Hippocampal formation (tissue), 2 donors: ENCODE measurements at regions not wholly inside any gene's neighbourhood (a gene's known extent, or its start where the extent isn't known, plus 50 kb on each side); places are given as distances from the start of the nearest gene placed in this dataset.
"Not testable (repeated sequence)": the region's sequence is repeated elsewhere in the genome, so short reads cannot be mapped to it uniquely, and the experiment has no call there.

ENCODE experiments used
- DNase-seq, 2 donors: peaks; one replicate each; lab custom pipeline; 2025; lab: John Stamatoyannopoulos, UW

DNA sequence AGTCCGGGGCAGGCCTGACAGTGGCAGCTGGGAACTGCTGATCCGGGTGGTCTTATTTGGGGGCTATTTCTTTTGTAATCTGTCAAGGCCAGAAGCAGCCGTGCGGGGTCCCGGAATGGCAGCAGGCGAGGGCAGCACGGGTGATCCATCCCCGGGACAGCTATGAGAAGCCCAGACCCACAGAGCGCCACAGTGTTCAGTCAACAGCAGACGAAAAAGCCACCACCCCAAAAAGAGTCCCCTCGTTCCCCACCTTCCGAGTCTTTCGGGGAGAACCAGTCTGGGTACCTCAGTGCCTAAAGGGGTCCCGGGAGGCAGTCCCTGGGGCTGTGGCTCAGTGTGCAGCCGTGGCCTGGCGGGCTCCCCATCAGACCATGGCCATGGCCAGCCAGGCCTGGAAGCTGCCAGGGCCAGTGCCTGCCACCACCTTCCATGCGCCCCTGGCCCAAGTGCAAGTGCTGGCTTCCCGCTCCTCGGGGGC, 125.1 kb upstream of the KCTD7 start:
- no peak for DNase-seq

- no peak for DNase-seq
These were observed 124.5 kb upstream of the KCTD7 start for GRCh38 chr7:66504131-66504530.

GRCh38 chr7:66505009-66505408, 123.7 kb upstream of the KCTD7 start:
- DNase-seq, result no peak

GRCh38 chr7:66505531-66506451, 122.9 kb upstream of the KCTD7 start:
- no peak for DNase-seq

GRCh38 chr7:66506703-66507102, 122.0 kb upstream of the KCTD7 start:
- DNase-seq, result not testable (repeated sequence)

GRCh38 chr7:66507764-66508296, 120.9 kb upstream of the KCTD7 start:
- DNase-seq, result no peak

- DNase-seq, result no peak
These were observed 120.2 kb upstream of the KCTD7 start for GRCh38 chr7:66508431-66508830.

GRCh38 chr7:66514050-66514449, 114.6 kb upstream of the KCTD7 start:
- no peak for DNase-seq

GRCh38 chr7:66517212-66517909, 111.3 kb upstream of the KCTD7 start:
- no peak for DNase-seq

GRCh38 chr7:66518151-66518691, 110.5 kb upstream of the KCTD7 start:
- DNase-seq, result no peak

DNA sequence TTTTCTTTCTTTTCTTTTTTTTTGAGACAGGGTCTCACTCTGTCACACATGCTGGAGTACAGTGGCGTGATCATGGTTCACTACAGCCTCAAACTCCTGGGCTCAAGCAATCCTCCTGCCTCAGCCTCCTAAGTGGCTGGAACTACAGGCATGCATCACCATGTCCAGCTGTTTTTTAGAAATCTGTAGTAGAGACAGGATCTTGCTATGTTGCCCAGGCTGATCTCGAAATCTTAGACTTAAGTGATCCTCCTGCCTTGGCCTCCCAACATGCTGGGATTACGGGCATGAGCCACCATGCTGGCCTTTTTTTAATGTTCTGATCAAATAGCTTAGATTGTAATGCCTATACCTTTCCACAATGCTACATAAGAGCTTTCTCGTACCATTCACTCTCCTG, 107.0 kb upstream of the KCTD7 start:
- DNase-seq, result no peak

DNA sequence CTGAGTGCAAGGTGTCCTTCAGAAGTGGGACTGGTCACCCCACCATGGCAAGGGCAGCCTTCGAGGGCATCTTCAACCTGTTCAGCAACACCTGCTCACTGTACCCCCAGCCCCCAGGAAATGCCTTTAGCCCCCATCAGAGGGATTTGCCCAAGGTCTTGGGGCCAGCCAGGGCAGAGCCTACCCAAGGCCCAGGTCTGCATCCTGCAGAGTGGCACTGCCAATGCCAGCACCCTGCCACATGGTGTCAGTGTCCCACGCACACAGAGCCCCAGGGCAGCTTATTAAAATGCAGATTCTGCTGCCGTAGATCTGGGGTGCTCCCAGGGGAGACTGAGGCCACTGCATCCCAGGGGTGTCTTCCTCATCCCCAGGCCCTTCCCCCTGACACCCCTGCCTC, 106.2 kb upstream of the KCTD7 start:
- DNase-seq, result no peak

- no peak for DNase-seq
These were observed 105.3 kb upstream of the KCTD7 start for GRCh38 chr7:66523409-66523808.

- DNase-seq, result no peak
These were observed 103.9 kb upstream of the KCTD7 start for GRCh38 chr7:66524738-66525137.

- not testable (repeated sequence) for DNase-seq
These were observed 101.9 kb upstream of the KCTD7 start for GRCh38 chr7:66526782-66527181.

DNA sequence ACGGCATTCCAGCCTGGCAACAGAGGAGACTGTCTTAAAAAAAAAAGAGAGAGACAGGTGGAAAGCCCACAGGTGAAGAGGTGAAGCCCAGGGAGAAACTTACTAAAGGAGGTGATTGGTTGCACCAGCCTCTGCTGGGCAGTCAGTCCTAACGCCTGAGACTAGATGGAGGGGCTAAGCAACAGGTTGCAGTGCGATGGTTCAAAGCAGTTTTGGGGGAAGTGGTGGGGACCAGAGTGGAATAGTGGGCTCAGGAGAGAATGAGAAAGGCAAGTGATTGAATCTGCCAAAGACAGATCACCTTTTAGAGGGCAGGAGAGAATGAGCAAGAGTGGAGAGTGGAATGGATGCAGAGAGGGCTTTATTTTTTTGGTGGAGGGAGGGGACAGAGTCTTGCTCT, 100.0 kb upstream of the KCTD7 start:
- DNase-seq, result no peak

- DNase-seq, result peak in 1 of 2 donors; percentile 14
These were observed 98.6 kb upstream of the KCTD7 start for GRCh38 chr7:66529883-66530610.

GRCh38 chr7:66535414-66536329, 93.0 kb upstream of the KCTD7 start:
- no peak for DNase-seq

GRCh38 chr7:66537380-66537779, 91.3 kb upstream of the KCTD7 start:
- no peak for DNase-seq

DNA sequence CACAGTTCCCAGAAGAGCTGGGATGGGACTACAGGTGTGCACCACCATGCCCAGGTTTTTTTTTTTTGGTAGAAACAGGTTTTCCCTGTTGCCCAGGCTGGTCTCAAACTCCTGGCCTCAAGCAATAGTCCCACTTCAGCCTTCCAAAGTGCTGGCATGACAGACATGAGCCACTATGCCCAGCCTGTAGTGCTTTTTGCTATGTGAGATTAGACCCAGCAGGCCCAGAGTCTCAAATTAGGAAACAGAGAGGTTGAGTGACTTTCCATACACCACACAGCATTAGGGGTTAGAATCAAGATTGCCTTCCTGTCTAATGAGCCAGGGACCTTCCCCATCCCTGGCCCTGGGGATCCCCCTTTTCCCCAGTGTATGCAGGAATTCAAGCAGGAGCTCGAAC, 90.8 kb upstream of the KCTD7 start:
- no peak for DNase-seq

- DNase-seq, result no peak
These were observed 89.4 kb upstream of the KCTD7 start for GRCh38 chr7:66539264-66539623.
